Osteoblast (primary cell): ENCODE measurements at regions not wholly inside any gene's neighbourhood (a gene's known extent, or its start where the extent isn't known, plus 50 kb on each side); places are given as distances from the start of the nearest gene placed in this dataset.

Experiments used
- DNase-seq: peaks from one replicate; pipeline ENCODE4 v3.0.0; 2011; ENCODE audit warnings: low spot score, mixed read lengths; ENCODE audit not compliant: insufficient read length; ENCODE audit errors: missing footprints
- H2AFZ ChIP-seq: 2 replicates; pipeline ENCODE4 v1.6.0; 2011; ENCODE audit warnings: mild to moderate bottlenecking, low read length
- H3K27ac ChIP-seq: 2 replicates; pipeline ENCODE4 v1.5.1; 2011; ENCODE audit warnings: mild to moderate bottlenecking, low read depth, low read length, moderate library complexity
- H3K27me3 ChIP-seq: 2 replicates; pipeline ENCODE4 v1.6.0; 2012; ENCODE audit warnings: mild to moderate bottlenecking, control low read depth, inconsistent platforms, low read length, moderate library complexity; ENCODE audit not compliant: insufficient read depth
- H3K36me3 ChIP-seq: 2 replicates; pipeline ENCODE4 v1.5.1; 2011; ENCODE audit warnings: mild to moderate bottlenecking, low read length, control low read depth, moderate library complexity; ENCODE audit not compliant: insufficient read depth
- H3K4me1 ChIP-seq: 2 replicates; pipeline ENCODE4 v1.5.1; 2011; ENCODE audit warnings: mild to moderate bottlenecking, low read length, control low read depth, moderate library complexity; ENCODE audit not compliant: insufficient read depth
- H3K4me2 ChIP-seq: 2 replicates; pipeline ENCODE4 v1.6.0; 2011; ENCODE audit warnings: mild to moderate bottlenecking, low read length; ENCODE audit not compliant: insufficient read depth
- H3K4me3 ChIP-seq: fragments of 200-600 bp; sonication (generic); 3 replicates; pipeline ENCODE4 v1.5.1; 2012; ENCODE audit warnings: mild to moderate bottlenecking, low read length, inconsistent platforms; ENCODE audit not compliant: insufficient read depth
- H3K79me2 ChIP-seq: 2 replicates; pipeline ENCODE4 v1.6.0; 2012; ENCODE audit warnings: mild to moderate bottlenecking, low read length, control low read depth, inconsistent platforms; ENCODE audit not compliant: insufficient read depth
- H3K9me3 ChIP-seq: 2 replicates; pipeline ENCODE4 v1.5.1; 2011; ENCODE audit warnings: low read depth, low read length, control low read depth
- H4K20me1 ChIP-seq: 2 replicates; pipeline ENCODE4 v1.6.0; 2012; ENCODE audit warnings: mild to moderate bottlenecking, low read length, control low read depth; ENCODE audit not compliant: insufficient read depth
- CTCF ChIP-seq: IDR thresholded peaks from 2 replicates; pipeline ENCODE4 v1.5.1; 2011; ENCODE audit warnings: mild to moderate bottlenecking, low read depth, low read length, moderate library complexity; ENCODE audit errors: extremely low read depth

- no peak overlapping the region for H3K4me2 ChIP-seq
- H3K4me1 ChIP-seq, result no peaks in the 10 kb centered on the region
- H2AFZ ChIP-seq, result no peak overlapping the region
These were observed 642.4 kb upstream of the SGCG start for GRCh38 chr13:22538400-22538799.

GRCh38 chr13:22549126-22549525, 631.7 kb upstream of the SGCG start:
- no peak overlapping the region for H2AFZ ChIP-seq
- H3K4me3 ChIP-seq, result no peak overlapping the region
- no peaks in the 10 kb centered on the region for H3K79me2 ChIP-seq
- no peak for TF ChIP-seq CTCF
- H4K20me1 ChIP-seq, result no peaks in the 10 kb centered on the region
- peaks cover 3% of the 10 kb centered on the region for H3K9me3 ChIP-seq
- no peak overlapping the region for H3K4me2 ChIP-seq
- no peak overlapping the region for H3K27ac ChIP-seq
- no peaks in the 10 kb centered on the region for H3K4me1 ChIP-seq
- no peaks in the 10 kb centered on the region for H3K36me3 ChIP-seq
- H3K27me3 ChIP-seq, result no peaks in the 10 kb centered on the region
- DNase-seq, result no peak

More at GRCh38 chr13:22538400-22538799, 642.4 kb upstream of the SGCG start:
- Histone ChIP-seq H3K27ac (no peak overlapping the region), H3K4me3 (no peak overlapping the region), H3K9me3 (no peaks in the 10 kb centered on the region), H3K27me3 (no peaks in the 10 kb centered on the region), H3K36me3 (no peaks in the 10 kb centered on the region), H3K79me2 (no peaks in the 10 kb centered on the region), H4K20me1 (no peaks in the 10 kb centered on the region)
- DNase-seq, result no peak
- no peak for TF ChIP-seq CTCF

- H3K4me1 ChIP-seq, result no peaks in the 10 kb centered on the region
- no peak for DNase-seq
- no peak overlapping the region for H2AFZ ChIP-seq
These were observed 619.2 kb upstream of the SGCG start for GRCh38 chr13:22561581-22561980.

GRCh38 chr13:22562116-22562515, 618.7 kb upstream of the SGCG start:
- no peak for TF ChIP-seq CTCF
- no peak overlapping the region for H3K4me3 ChIP-seq
- no peak overlapping the region for H2AFZ ChIP-seq
- H3K9me3 ChIP-seq, result no peaks in the 10 kb centered on the region
- no peaks in the 10 kb centered on the region for H3K36me3 ChIP-seq
- no peaks in the 10 kb centered on the region for H4K20me1 ChIP-seq
- no peaks in the 10 kb centered on the region for H3K27me3 ChIP-seq
- no peak overlapping the region for H3K4me2 ChIP-seq
- no peaks in the 10 kb centered on the region for H3K4me1 ChIP-seq
- no peak overlapping the region for H3K27ac ChIP-seq
- DNase-seq, result no peak
- no peaks in the 10 kb centered on the region for H3K79me2 ChIP-seq

More at GRCh38 chr13:22561581-22561980, 619.2 kb upstream of the SGCG start:
- Histone ChIP-seq H3K27ac (no peak overlapping the region), H3K9me3 (no peaks in the 10 kb centered on the region), H3K4me2 (no peak overlapping the region), H3K27me3 (no peaks in the 10 kb centered on the region), H4K20me1 (no peaks in the 10 kb centered on the region), H3K4me3 (no peak overlapping the region), H3K36me3 (no peaks in the 10 kb centered on the region), H3K79me2 (no peaks in the 10 kb centered on the region)
- no peak for TF ChIP-seq CTCF
